Mesendoderm (in vitro differentiated cells): ENCODE measurements at regions not wholly inside any gene's neighbourhood (a gene's known extent, or its start where the extent isn't known, plus 50 kb on each side); places are given as distances from the start of the nearest gene placed in this dataset.
A peak's percentile ranks its signal among the peaks of the same experiment; 100 is the strongest.

Experiments
- DNase-seq: peaks from one replicate; pipeline ENCODE4 v3.0.0; 2013
- H2AK5ac ChIP-seq: 2 replicates; pipeline ENCODE4 v1.6.1; 2013; ENCODE audit warnings: low read length, inconsistent platforms
- H2BK120ac ChIP-seq: 2 replicates; pipeline ENCODE4 v1.6.1; 2013; ENCODE audit warnings: low read depth, mild to moderate bottlenecking, low read length, moderate library complexity, mixed read lengths
- H2BK15ac ChIP-seq: replicated peaks from 2 replicates; pipeline ENCODE4 v1.6.1; 2013; ENCODE audit warnings: low read depth, mild to moderate bottlenecking, moderate library complexity
- H2BK5ac ChIP-seq: 2 replicates; pipeline ENCODE4 v1.6.1; 2013; ENCODE audit warnings: low read length, inconsistent platforms
- H3K18ac ChIP-seq: 2 replicates; pipeline ENCODE4 v1.6.1; 2013; ENCODE audit warnings: mild to moderate bottlenecking, low read length, mixed read lengths
- H3K23ac ChIP-seq: one replicate; pipeline ENCODE4 v1.6.1; 2013; ENCODE audit warnings: low read length
- H3K27ac ChIP-seq: 2 replicates; pipeline ENCODE4 v1.5.1; 2013; ENCODE audit warnings: low read depth, mild to moderate bottlenecking, inconsistent platforms, low read length, moderate library complexity
- H3K27me3 ChIP-seq: 2 replicates; pipeline ENCODE4 v1.6.1; 2013; ENCODE audit warnings: low read length, control low read depth, mild to moderate bottlenecking, inconsistent platforms; ENCODE audit not compliant: insufficient read depth, poor library complexity
- H3K36me3 ChIP-seq: 2 replicates; pipeline ENCODE4 v1.6.1; 2013; ENCODE audit warnings: low read length, inconsistent platforms; ENCODE audit not compliant: control insufficient read depth, insufficient read depth
- H3K4ac ChIP-seq: one replicate; pipeline ENCODE4 v1.6.1; 2013; ENCODE audit warnings: low read depth, mild to moderate bottlenecking, low read length, moderate library complexity
- H3K4me1 ChIP-seq: 2 replicates; pipeline ENCODE4 v1.6.1; 2013; ENCODE audit warnings: low read depth, low read length, inconsistent platforms; ENCODE audit not compliant: control insufficient read depth
- H3K4me2 ChIP-seq: 2 replicates; pipeline ENCODE4 v1.6.1; 2013; ENCODE audit warnings: low read length
- H3K4me3 ChIP-seq: 2 replicates; pipeline ENCODE4 v1.5.1; 2013; ENCODE audit warnings: mild to moderate bottlenecking, low read length
- H3K56ac ChIP-seq: one replicate; pipeline ENCODE4 v1.6.1; 2013; ENCODE audit warnings: low read length
- H3K79me1 ChIP-seq: 2 replicates; pipeline ENCODE4 v1.6.1; 2013; ENCODE audit warnings: low read length, inconsistent platforms
- H3K79me2 ChIP-seq: 2 replicates; pipeline ENCODE4 v1.6.1; 2013; ENCODE audit warnings: mild to moderate bottlenecking, low read length; ENCODE audit not compliant: control insufficient read depth, insufficient read depth
- H3K9ac ChIP-seq: 2 replicates; pipeline ENCODE4 v1.6.1; 2013; ENCODE audit warnings: low read length, inconsistent platforms
- H4K5ac ChIP-seq: one replicate; pipeline ENCODE4 v1.6.1; 2013; ENCODE audit warnings: low read length
- H4K8ac ChIP-seq: one replicate; pipeline ENCODE4 v1.6.1; 2013; ENCODE audit warnings: low read depth, mild to moderate bottlenecking, control low read depth, low read length, moderate library complexity
- WGBS: extraction: QIAGEN DNeasy Blood & Tissue Kit; methylation state at CpG from one replicate; pipeline ENCODE4 v1.1.7; 2013; ENCODE audit warnings: low lambda C conversion rate, missing lambda C conversion rate; ENCODE audit not compliant: insufficient coverage; ENCODE audit errors: extremely low coverage; 5-methylcytosine and 5-hydroxymethylcytosine counted together

GRCh38 chr6:81942067-81942370 lies 189.5 kb upstream of the TENT5A start:
- no peak for DNase-seq
- WGBS = no CpG with 5 or more reads among the region's 3 CpGs
- H3K27ac ChIP-seq = no peak overlapping the region

GRCh38 chr6:81940451-81940985 lies 188.0 kb upstream of the TENT5A start:
- Histone ChIP-seq H4K5ac (no peak overlapping the region), H2BK15ac (no peak overlapping the region), H3K18ac (no peak overlapping the region), H3K79me1 (no peaks in the 10 kb centered on the region), H2BK5ac (no peak overlapping the region), H3K27ac (no peak overlapping the region), H3K4me2 (no peak overlapping the region), H2AK5ac (no peak overlapping the region), H3K23ac (no peak overlapping the region), H3K4ac (no peak overlapping the region), H3K56ac (no peak overlapping the region), H3K4me1 (peaks cover 4% of the 10 kb centered on the region), H2BK120ac (no peak overlapping the region), H3K36me3 (no peaks in the 10 kb centered on the region), H3K79me2 (no peaks in the 10 kb centered on the region), H3K27me3 (no peaks in the 10 kb centered on the region), H3K9ac (no peak overlapping the region), H3K4me3 (no peak overlapping the region), H4K8ac (no peak overlapping the region)
- DNase-seq = no peak
- WGBS = no CpG with 5 or more reads among the region's 1 CpG

More at GRCh38 chr6:81942067-81942370, 189.5 kb upstream of the TENT5A start:
- no peak overlapping the region for H3K9ac ChIP-seq
- no peaks in the 10 kb centered on the region for H3K79me2 ChIP-seq
- H3K4ac ChIP-seq = no peak overlapping the region
- no peak overlapping the region for H2BK120ac ChIP-seq
- no peak overlapping the region for H4K8ac ChIP-seq
- no peak overlapping the region for H4K5ac ChIP-seq
- H3K4me3 ChIP-seq = no peak overlapping the region
- no peak overlapping the region for H3K4me2 ChIP-seq
- H3K56ac ChIP-seq = no peak overlapping the region
- no peak overlapping the region for H3K18ac ChIP-seq
- no peak overlapping the region for H2AK5ac ChIP-seq
- H2BK5ac ChIP-seq = no peak overlapping the region
- peaks cover 4% of the 10 kb centered on the region for H3K4me1 ChIP-seq
- H2BK15ac ChIP-seq = no peak overlapping the region
- H3K79me1 ChIP-seq = no peaks in the 10 kb centered on the region
- no peaks in the 10 kb centered on the region for H3K27me3 ChIP-seq
- no peak overlapping the region for H3K23ac ChIP-seq
- no peaks in the 10 kb centered on the region for H3K36me3 ChIP-seq

- Histone ChIP-seq H2AK5ac (no peak overlapping the region), H3K56ac (no peak overlapping the region), H3K36me3 (no peaks in the 10 kb centered on the region), H3K9ac (no peak overlapping the region), H2BK15ac (no peak overlapping the region), H3K4ac (no peak overlapping the region), H3K23ac (no peak overlapping the region), H2BK5ac (no peak overlapping the region), H3K27me3 (no peaks in the 10 kb centered on the region), H3K18ac (peak overlapping the region; percentile 80), H3K27ac (no peak overlapping the region), H4K5ac (no peak overlapping the region), H3K79me1 (no peaks in the 10 kb centered on the region), H4K8ac (no peak overlapping the region), H3K79me2 (no peaks in the 10 kb centered on the region), H3K4me1 (peaks cover 4% of the 10 kb centered on the region), H2BK120ac (no peak overlapping the region), H3K4me3 (no peak overlapping the region), H3K4me2 (no peak overlapping the region)
- DNase-seq = peak; percentile 22
- WGBS = no CpG with 5 or more reads among the region's 3 CpGs
Observed at GRCh38 chr6:81939766-81940165, 187.3 kb upstream of the TENT5A start.

GRCh38 chr6:81938991-81939732 lies 186.7 kb upstream of the TENT5A start:
- Histone ChIP-seq H3K56ac (no peak overlapping the region), H4K5ac (no peak overlapping the region), H3K27ac (no peak overlapping the region), H3K4me1 (peaks cover 4% of the 10 kb centered on the region), H2AK5ac (no peak overlapping the region), H3K23ac (no peak overlapping the region), H3K4me2 (no peak overlapping the region), H3K27me3 (no peaks in the 10 kb centered on the region), H4K8ac (no peak overlapping the region), H2BK5ac (no peak overlapping the region), H3K79me2 (no peaks in the 10 kb centered on the region), H3K4me3 (no peak overlapping the region), H2BK120ac (no peak overlapping the region), H3K4ac (no peak overlapping the region), H3K36me3 (no peaks in the 10 kb centered on the region), H3K9ac (no peak overlapping the region), H3K18ac (no peak overlapping the region), H3K79me1 (no peaks in the 10 kb centered on the region), H2BK15ac (no peak overlapping the region)
- DNase-seq = peak; percentile 75
- WGBS = no CpG with 5 or more reads among the region's 3 CpGs

DNA sequence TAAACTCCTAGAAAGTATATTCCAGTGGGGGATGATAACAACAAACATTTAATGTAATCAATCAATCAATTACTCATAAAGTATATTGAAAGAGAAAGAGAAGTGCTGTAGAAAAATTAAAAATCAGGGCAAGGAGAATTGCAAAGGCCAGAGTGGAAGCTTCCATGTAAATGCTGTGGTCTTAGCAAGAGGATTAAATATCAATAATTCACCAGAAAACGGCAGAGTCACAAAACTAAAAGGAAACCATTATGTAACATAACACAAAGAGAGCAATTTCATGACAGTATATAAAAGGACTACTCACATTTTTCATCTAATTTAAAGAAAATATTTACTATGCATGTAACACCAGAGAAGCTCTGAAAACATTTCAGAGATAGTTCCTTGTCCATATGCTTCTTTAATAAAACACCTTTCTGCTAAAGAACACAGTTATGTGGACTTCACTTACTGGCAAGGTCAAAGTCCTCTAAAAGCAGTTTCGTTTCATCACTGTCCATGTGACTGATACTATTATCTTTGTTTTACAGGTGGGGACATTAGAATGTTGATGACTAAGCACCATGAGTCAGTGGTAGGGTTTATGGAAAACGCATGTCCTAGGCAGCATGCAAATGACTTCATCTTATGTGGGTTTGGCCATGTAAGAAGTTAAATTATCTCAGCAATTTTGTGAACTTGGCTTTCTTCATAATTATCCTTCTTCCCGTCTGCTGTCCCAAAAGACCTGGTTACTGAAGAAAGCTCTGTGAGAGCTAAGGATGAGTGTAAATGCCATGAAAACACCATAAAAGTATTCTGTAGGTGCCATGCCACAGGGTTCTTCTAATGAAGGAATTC lies 185.8 kb upstream of the TENT5A start:
- Histone ChIP-seq H3K27ac (no peak overlapping the region), H3K56ac (no peak overlapping the region), H4K8ac (no peak overlapping the region), H3K4ac (no peak overlapping the region), H3K27me3 (no peaks in the 10 kb centered on the region), H2AK5ac (no peak overlapping the region), H3K79me1 (no peaks in the 10 kb centered on the region), H2BK15ac (no peak overlapping the region), H3K4me1 (peaks cover 4% of the 10 kb centered on the region), H3K4me2 (no peak overlapping the region), H3K18ac (no peak overlapping the region), H2BK120ac (no peak overlapping the region), H3K4me3 (no peak overlapping the region), H2BK5ac (no peak overlapping the region), H4K5ac (no peak overlapping the region), H3K36me3 (no peaks in the 10 kb centered on the region), H3K79me2 (no peaks in the 10 kb centered on the region), H3K23ac (no peak overlapping the region), H3K9ac (no peak overlapping the region)
- WGBS = no CpG with 5 or more reads among the region's 4 CpGs
- DNase-seq = peak; percentile 88
